ENCODE measurements at regions not wholly inside any gene's neighbourhood (a gene's known extent, or its start where the extent isn't known, plus 50 kb on each side); places are given as distances from the start of the nearest gene placed in this dataset.
A peak's percentile ranks its signal among the peaks of the same experiment; 100 is the strongest.
"Not testable (repeated sequence)": the region's sequence is repeated elsewhere in the genome, so short reads cannot be mapped to it uniquely, and the experiment has no call there.

- no peak overlapping the region for H3K4me3 ChIP-seq (ENCODE audit: low read depth, low read length)
- DNase-seq (ENCODE audit: low read depth) = peak; percentile 59
- TF ChIP-seq CTCF (conservative IDR thresholded peaks at IDR 0.05; ENCODE audit: low read depth, low read length) = no peak
Observed at GRCh38 chr4:72860766-72861165, 208.8 kb downstream of the COX18 start.

- TF ChIP-seq CTCF (conservative IDR thresholded peaks at IDR 0.05; ENCODE audit: low read depth, low read length) = no peak
- no peak overlapping the region for H3K4me3 ChIP-seq (ENCODE audit: low read depth, low read length)
- peak; percentile 97 for DNase-seq (ENCODE audit: low read depth)
Observed at GRCh38 chr4:72858328-72858727, 211.2 kb downstream of the COX18 start.

- DNase-seq (ENCODE audit: low read depth) = peak; percentile 49
- no peak for TF ChIP-seq CTCF (conservative IDR thresholded peaks at IDR 0.05; ENCODE audit: low read depth, low read length)
- H3K4me3 ChIP-seq (ENCODE audit: low read depth, low read length) = no peak overlapping the region
Observed at GRCh38 chr4:72857787-72858186, 211.7 kb downstream of the COX18 start.

- no peak for DNase-seq (ENCODE audit: low read depth)
- TF ChIP-seq CTCF (conservative IDR thresholded peaks at IDR 0.05; ENCODE audit: low read depth, low read length) = no peak
- no peak overlapping the region for H3K4me3 ChIP-seq (ENCODE audit: low read depth, low read length)
Observed at GRCh38 chr4:72857216-72857615, 212.3 kb downstream of the COX18 start.

- DNase-seq (ENCODE audit: low read depth) = peak; percentile 70
- no peak overlapping the region for H3K4me3 ChIP-seq (ENCODE audit: low read depth, low read length)
- no peak for TF ChIP-seq CTCF (conservative IDR thresholded peaks at IDR 0.05; ENCODE audit: low read depth, low read length)
Observed at GRCh38 chr4:72846280-72847111, 223.0 kb downstream of the COX18 start.

- DNase-seq (ENCODE audit: low read depth) = peak; percentile 23
- no peak for TF ChIP-seq CTCF (conservative IDR thresholded peaks at IDR 0.05; ENCODE audit: low read depth, low read length)
- no peak overlapping the region for H3K4me3 ChIP-seq (ENCODE audit: low read depth, low read length)
Observed at GRCh38 chr4:72843466-72843865, 226.1 kb downstream of the COX18 start.

- H3K4me3 ChIP-seq (ENCODE audit: low read depth, low read length) = no peak overlapping the region
- peak; percentile 50 for DNase-seq (ENCODE audit: low read depth)
- no peak for TF ChIP-seq CTCF (conservative IDR thresholded peaks at IDR 0.05; ENCODE audit: low read depth, low read length)
Observed at GRCh38 chr4:72842323-72842722, 227.2 kb downstream of the COX18 start.

- not testable (repeated sequence) for DNase-seq (ENCODE audit: low read depth); H3K4me3 ChIP-seq (ENCODE audit: low read depth, low read length)
Observed at GRCh38 chr4:72840166-72840565, 229.3 kb downstream of the COX18 start.

Measured in choroid plexus epithelial cell (primary cell).